GM18858 (cell line): ENCODE measurements at regions not wholly inside any gene's neighbourhood (a gene's known extent, or its start where the extent isn't known, plus 50 kb on each side); places are given as distances from the start of the nearest gene placed in this dataset.
"Not testable (repeated sequence)": the region's sequence is repeated elsewhere in the genome, so short reads cannot be mapped to it uniquely, and the experiment has no call there.

ENCODE experiments used
- ATAC-seq: cut with Tn5 transposase; IDR thresholded peaks from one replicate; pipeline ENCODE4 v1.9.1; 2021; ENCODE audit not compliant: unreplicated experiment

DNA sequence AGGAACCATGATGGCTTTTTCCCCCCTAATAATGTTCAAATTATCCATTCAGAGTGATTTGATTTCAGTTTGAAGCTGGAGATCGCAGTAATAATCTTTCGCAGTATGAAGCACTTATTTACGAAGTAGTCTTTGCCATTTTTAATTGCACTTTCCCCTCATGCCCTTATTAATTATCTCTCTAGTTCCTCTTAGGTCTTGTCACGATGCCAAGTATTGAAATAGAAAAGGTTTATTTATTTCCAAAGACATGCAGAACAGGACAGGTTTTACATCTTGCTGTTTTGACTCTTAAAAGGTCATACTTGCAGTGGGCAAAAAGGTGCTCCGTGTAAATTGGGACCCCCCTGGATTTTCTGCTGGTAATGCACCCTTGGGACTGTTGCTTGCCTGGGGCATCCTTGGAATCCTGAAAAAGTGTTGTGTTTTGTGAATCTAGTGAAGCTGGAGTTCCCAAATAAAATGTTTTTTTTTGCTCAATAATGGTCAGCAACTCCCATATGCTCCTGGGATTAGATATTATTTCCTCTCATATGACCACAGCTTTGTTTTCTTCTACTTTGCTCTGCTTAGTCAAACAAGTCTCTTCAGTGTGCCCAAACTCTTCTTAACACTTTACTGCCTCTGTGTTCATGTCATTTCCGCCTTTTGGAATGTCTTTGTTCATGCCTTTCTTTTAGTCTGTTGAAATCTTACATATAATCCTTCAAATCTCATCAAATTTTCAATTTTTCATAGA lies 278.3 kb downstream of the TMEM38B start:
- ATAC-seq: no peak

DNA sequence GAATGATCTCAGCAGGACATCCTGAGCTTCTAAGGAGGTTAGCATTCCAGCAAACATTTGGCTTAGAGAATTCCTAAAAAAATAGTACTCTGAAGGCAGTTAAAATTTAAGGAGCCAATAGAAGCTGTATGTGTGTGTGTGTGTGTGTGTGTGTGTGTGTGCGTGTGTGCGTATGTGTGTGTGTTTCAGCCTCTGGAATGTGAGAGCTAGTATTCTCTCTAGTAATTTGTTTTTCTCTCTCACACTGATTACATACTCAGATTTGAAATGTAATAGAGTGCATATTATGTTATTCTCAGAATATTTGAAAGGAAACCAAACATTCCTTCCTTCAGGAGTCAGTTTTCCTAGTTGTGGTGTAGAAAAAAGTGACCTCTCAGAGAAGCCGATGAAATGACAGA lies 279.6 kb downstream of the TMEM38B start:
- ATAC-seq: no peak

- no peak for ATAC-seq
These were observed 281.7 kb downstream of the TMEM38B start for GRCh38 chr9:105975886-105976645.

DNA sequence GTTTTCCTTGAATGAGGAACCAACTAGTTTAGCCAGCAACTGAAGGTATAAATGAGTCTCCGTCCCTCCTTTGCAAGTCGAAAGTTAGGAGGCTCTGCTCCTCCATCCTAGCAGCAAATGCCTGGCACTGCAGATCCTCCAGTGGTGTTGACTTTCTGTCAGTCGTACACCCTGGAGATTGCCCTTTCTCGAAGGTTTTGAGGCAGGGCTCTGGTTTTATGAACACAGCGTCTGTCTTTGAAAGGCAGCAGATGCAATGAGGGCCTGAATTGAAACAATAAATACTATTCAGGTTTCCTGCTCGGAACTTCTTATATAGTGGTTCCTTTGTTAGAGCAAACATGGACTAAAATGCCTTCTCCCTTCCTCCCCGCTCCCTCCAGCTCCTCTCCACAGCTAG lies 284.0 kb downstream of the TMEM38B start:
- ATAC-seq: no peak

DNA sequence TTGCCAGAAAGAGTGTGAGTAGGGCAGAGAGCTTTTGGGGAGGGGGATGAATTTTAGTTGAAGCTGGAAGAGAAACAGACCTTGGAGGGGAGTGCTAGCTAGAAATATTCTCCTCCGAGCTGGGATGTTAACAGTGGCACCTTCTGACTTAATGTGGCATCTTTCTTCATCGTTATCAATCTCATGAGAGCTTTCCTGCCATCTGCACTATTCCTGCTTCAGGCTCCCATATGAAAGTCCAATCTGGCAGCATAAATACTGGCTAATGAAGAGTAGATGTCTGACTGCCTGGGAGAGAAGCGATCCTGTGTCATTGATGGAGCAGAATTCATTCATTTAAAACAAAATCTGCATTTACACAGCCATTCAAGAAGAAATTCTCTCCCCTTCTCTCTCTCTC lies 284.5 kb downstream of the TMEM38B start:
- ATAC-seq: no peak

GRCh38 chr9:105979290-105979689 lies 284.9 kb downstream of the TMEM38B start:
- no peak for ATAC-seq

GRCh38 chr9:105984714-105985113 lies 290.4 kb downstream of the TMEM38B start:
- no peak for ATAC-seq

DNA sequence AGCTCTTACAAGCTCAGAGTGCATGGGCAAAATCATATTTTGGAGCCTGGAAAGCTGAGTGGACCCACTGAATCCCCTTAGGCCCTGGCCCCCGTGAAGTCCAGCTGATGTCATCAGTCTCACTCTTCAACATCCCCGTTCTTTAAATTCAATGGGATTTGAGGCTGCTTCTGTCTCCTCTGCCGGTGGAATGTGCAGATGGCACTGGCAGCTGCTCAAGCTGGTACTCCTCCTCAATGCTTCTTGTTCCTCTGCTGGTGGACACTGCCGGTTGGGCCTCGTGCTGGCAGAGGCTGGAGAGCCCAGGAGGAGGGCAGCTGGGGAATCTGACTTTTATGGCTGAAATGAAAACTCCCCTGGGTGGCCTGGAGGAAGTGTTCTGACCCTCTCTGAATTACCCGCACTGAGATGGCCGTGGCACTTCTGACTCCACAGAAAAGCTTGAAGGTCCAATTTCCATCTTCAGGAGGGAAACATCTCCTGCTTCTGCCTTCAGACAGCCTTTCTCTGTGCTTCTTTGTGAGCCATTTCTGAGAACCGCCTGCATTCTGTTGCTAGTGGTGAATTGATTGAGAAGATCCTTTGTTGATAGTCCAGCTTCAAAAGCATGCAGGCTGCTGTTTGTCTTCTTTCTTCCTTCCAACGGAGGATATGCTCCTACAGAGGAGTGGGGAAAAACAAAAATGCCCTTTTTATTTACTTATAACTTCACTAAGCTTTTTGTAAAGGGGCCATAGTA lies 298.9 kb downstream of the TMEM38B start:
- ATAC-seq: no peak

GRCh38 chr9:105993921-105994715 lies 299.8 kb downstream of the TMEM38B start:
- no peak for ATAC-seq

DNA sequence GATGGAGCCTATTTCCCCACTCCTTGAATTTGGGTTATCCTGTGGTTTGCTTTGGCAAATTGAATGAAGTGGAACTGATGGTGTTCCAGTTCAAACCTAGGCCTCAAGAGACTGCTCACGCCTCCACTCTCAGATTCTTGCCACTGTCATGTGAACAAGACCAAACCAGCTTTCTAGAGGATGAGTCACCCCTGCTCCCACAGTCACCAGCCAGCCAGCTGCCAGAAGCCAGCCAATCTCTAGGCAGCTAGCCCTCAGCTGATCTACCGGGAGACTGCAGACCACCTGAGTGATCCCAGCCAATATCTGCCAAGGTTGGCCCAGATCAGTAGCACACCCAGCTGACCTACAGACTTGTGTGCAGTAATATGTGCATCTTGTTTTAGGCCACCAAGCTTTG lies 300.6 kb downstream of the TMEM38B start:
- no peak for ATAC-seq

GRCh38 chr9:106017198-106017740 lies 322.9 kb downstream of the TMEM38B start:
- ATAC-seq: no peak

DNA sequence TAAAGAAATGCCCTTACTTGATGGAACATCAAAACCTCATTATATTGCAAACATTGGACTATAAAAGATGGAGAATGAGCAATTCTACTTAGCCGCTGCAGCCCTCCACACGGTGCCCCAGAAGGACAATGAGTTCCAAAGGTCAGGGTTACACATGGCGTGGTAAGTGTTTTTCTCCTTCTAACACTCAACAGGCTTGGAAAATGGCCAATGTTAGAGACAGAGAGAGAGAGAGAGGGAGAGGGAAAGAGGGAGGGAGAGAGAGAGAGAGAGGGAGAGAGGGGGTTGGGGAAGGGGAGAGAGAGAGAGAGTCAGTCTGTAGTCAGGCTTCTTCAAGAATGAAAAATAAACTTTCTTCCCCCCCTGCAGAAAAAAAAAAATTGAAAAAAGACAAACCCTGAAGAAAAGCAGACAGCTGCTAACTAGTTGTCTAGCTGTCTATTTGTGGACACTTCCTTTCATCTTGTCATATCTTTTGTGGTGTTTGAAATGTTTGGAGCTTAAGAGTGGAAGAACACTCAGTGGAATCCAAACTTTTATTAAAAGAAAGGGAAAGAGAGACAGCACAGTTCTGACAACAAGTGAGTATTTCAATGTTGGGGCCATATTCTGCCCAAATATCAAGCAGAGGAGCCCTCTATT lies 324.8 kb downstream of the TMEM38B start:
- no peak for ATAC-seq

GRCh38 chr9:106019702-106020101 lies 325.4 kb downstream of the TMEM38B start:
- no peak for ATAC-seq

DNA sequence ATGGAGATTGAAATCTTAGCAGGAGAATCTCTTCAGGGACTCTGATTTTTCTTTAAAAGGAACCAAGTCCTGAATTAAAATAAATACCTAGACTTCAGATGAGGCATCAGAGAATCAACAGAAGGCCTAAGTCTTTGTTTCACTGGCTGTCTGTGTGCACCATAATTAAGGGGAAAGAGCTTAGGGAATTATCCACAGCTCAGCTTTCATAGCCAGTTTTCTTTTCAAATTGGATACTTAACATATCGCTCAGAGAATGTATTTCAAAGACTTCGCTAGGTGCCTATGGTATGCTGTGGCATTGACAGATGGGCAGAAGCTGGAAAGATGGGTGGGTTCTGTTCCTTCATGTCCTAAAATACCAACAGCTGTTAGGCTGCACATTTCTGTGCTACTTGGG lies 325.8 kb downstream of the TMEM38B start:
- no peak for ATAC-seq

GRCh38 chr9:106023455-106023854 lies 329.1 kb downstream of the TMEM38B start:
- no peak for ATAC-seq

- no peak for ATAC-seq
These were observed 331.1 kb downstream of the TMEM38B start for GRCh38 chr9:106025453-106025852.

DNA sequence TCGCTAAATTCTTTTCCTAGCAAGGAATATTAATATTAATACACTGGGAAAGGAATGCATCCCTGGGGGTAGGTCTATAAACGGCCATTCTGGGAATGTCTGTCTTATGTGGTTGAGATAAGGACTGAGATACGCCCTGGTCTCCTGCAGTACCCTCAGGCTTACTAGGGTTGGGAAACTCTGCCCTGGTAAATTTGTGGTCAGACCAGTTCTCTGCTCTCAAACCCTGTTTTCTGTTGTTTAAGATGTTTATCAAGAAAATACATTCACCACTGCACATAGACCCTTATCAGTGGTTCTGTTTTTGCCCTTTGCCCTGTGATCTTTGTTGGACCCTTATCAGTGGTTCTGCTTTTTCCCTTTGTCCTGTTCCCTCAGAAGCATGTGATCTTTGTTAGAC lies 335.8 kb downstream of the TMEM38B start:
- ATAC-seq: not testable (repeated sequence)

GRCh38 chr9:106032978-106033377 lies 338.6 kb downstream of the TMEM38B start:
- no peak for ATAC-seq

- no peak for ATAC-seq
These were observed 341.5 kb downstream of the TMEM38B start for GRCh38 chr9:106035806-106036205.

GRCh38 chr9:106038266-106039001 lies 344.1 kb downstream of the TMEM38B start:
- no peak for ATAC-seq
